HL-60 (cell line): ENCODE measurements at regions not wholly inside any gene's neighbourhood (a gene's known extent, or its start where the extent isn't known, plus 50 kb on each side); places are given as distances from the start of the nearest gene placed in this dataset.

Experiments used
- CTCF ChIP-seq: IDR thresholded peaks from one replicate; pipeline ENCODE4 v1.5.1; 2011; ENCODE audit warnings: low read length, control low read depth, inconsistent platforms; ENCODE audit not compliant: insufficient read depth
- POLR2AphosphoS5 ChIP-seq: IDR thresholded peaks from 2 replicates; pipeline ENCODE4 v1.6.1; 2012; ENCODE audit warnings: low read depth

- TF ChIP-seq POLR2AphosphoS5 (no peak), CTCF (no peak)
Measured at GRCh38 chr10:112026438-112026837, 157.1 kb downstream of the GPAM start.
